Ovary (tissue), 3 donors: ENCODE measurements at regions not wholly inside any gene's neighbourhood (a gene's known extent, or its start where the extent isn't known, plus 50 kb on each side); places are given as distances from the start of the nearest gene placed in this dataset.

Experiments used
- POLR2A ChIP-seq: fragments of 450-650 bp; IDR thresholded peaks from one replicate; pipeline ENCODE4 v1.6.1; 2017; ENCODE audit warnings: antibody characterized with exemption, mild to moderate bottlenecking, moderate library complexity
- TF ChIP-seq, protein P1 (sequence below), 3 donors: fragments of 450-650 bp in 2 of 3; fragments of 200-600 bp in 1 of 3; IDR thresholded peaks; one replicate each; pipeline versions ENCODE4 v1.5.1 to v1.8.0; 2016 to 2022; ENCODE audit warnings: antibody characterized with exemption in 3 of 3, mild to moderate bottlenecking in 1 of 3
- donor health status: DM: no; HTN: no; CAD: no.

DNA sequence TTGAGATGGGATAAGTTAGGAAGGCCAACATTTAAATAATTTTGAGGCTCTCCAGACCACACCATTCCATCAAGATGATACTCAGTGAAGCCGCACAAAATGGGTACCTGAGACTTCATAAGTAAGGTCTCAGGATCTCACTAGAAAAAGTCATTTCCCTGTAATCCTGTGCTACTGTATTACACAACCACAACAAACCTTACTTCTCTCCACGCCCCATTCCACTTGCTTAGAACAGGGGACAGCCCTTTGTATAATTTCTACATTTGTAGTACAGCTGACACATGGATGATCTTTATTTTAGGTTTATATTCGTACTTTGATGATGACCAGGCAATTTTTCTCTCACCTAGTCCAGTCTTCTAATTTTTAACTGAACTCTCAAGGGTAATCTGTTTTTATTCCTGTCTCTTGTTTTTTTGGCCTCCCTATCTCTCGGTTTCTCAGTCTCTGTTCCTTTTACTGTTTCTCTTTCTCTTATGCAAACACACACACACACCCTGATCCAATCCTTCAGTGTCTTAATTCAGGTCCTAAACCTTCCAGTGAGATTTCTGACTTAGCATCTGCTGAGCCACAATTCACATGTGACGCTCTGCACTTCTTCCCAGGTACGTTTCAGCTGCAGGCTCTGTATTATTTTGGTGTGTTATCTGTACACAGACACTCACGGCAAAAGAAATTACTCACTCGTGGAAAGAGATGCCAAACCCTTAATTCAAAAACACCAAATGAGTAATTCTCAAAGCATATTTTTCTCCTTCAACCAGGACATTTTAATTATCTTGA is 223.2 kb upstream of the THBS1 start:
- TF ChIP-seq, protein P1, sequence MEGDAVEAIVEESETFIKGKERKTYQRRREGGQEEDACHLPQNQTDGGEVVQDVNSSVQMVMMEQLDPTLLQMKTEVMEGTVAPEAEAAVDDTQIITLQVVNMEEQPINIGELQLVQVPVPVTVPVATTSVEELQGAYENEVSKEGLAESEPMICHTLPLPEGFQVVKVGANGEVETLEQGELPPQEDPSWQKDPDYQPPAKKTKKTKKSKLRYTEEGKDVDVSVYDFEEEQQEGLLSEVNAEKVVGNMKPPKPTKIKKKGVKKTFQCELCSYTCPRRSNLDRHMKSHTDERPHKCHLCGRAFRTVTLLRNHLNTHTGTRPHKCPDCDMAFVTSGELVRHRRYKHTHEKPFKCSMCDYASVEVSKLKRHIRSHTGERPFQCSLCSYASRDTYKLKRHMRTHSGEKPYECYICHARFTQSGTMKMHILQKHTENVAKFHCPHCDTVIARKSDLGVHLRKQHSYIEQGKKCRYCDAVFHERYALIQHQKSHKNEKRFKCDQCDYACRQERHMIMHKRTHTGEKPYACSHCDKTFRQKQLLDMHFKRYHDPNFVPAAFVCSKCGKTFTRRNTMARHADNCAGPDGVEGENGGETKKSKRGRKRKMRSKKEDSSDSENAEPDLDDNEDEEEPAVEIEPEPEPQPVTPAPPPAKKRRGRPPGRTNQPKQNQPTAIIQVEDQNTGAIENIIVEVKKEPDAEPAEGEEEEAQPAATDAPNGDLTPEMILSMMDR (IDR thresholded peaks at IDR 0.05), result peak in 1 of 3 donors; percentile 3
- TF ChIP-seq POLR2A, result no peak
